Caki2 (cell line): ENCODE measurements at regions not wholly inside any gene's neighbourhood (a gene's known extent, or its start where the extent isn't known, plus 50 kb on each side); places are given as distances from the start of the nearest gene placed in this dataset.
"Not testable (repeated sequence)": the region's sequence is repeated elsewhere in the genome, so short reads cannot be mapped to it uniquely, and the experiment has no call there.

Source experiments
- DNase-seq: peaks from one replicate; pipeline ENCODE4 v3.0.0-alpha.2; 2015; ENCODE audit warnings: low read depth
- in situ Hi-C: cut with HindIII; loops from 2 replicates; pipeline ENCODE4 v1.10.0; 2016; ENCODE audit warnings: low sequenced_read_pairs, low pct_unique_long_range_greater_than_20kb, mixed read lengths

DNA sequence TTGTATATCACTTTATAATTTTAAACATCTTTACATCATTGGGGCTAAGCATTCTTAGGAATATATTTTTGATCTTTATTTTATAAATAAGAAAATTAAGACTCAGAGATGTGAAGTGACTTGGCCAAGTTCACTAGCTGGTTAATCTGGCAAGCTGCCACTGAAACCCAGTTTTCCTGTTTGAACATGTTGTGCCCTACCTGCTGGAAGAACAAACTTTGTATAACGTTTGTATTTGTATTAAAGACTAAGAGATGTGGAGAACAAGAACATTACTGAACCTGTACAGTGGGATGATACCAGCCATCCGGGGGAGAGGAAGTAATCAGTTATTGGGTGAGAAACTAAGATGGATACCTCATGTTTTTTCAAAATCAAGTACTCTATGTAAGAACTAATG is 77.2 kb upstream of the SIPA1L2 start:
- in situ Hi-C loops = no loop called here
- DNase-seq = no peak

DNA sequence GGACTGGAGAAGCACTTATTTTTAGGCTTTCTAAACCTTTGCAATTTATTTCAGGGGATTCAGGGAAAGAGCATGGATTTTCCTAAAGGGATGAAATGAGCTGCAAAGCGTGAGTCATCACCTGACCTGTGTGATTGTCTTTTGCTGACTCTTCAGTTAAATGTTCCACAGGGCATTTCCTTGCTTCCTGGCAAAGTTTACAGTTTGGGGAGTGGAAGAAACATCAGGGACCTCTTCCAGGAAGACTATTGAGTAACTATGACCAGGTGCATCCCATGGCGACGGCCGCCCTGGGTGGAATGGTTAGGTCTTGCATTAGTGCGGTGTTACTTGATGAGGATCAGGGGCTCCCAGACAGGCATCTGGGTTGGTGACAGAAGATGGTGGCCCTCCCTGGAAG is 79.5 kb upstream of the SIPA1L2 start:
- DNase-seq = no peak
- in situ Hi-C loops = no loop called here

DNA sequence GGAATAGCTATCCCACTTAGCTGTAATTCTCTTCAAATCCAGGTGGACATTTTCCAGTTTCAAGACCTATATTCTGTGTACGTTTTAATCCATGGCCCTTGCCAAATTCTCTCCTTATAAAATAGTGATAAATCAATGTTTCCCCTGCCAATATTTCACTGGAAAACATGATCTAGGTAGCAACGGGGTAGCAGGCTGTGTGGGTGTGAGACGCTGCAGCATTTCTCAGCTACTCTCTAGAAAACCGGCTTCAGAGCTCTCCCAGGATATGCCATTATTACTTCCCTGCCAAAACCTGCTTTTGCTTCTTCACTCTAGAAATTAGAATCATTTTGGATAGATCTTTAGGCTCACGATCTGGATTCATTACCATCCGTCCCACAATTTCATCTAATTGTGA is 82.1 kb upstream of the SIPA1L2 start:
- DNase-seq = no peak
- in situ Hi-C loops = no loop called here

DNA sequence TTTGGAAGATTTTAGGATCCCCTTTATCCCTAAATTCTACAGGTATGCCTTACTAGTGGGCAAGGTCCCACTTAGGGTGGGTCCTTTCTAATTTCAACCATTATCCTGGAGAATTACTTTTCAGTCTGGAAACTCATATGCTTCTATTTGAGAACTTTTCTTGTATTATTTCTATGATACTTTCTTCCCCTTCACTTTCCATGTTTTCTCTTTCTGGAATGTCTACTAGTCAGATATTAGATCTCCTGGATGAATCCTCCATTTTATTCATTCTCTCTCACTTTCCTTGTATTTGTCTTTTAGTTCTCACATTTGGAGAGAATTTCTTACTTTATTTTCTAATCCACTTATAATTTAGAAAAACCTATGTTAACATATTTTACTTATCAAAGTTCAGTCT is 83.9 kb upstream of the SIPA1L2 start:
- no peak for DNase-seq
- in situ Hi-C loops = no loop called here

DNA sequence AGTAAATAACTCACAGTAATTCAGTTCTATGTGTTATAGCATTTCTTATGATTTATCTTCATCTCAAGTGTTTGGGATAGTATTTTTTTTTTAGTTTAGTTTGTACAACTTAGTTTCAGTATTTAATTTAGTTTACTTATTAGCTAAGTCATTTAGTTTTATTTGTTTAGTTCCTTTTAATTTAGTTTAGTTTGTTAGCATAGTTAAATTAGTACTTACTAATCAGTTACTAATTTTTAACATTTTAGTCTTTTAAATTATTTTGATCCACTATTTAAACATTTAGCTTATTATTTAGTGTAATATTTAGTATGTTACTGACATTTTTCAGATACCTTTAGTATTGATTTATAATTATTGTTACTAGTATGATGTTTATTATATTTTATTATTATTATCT is 85.2 kb upstream of the SIPA1L2 start:
- in situ Hi-C loops = no loop called here
- no peak for DNase-seq

DNA sequence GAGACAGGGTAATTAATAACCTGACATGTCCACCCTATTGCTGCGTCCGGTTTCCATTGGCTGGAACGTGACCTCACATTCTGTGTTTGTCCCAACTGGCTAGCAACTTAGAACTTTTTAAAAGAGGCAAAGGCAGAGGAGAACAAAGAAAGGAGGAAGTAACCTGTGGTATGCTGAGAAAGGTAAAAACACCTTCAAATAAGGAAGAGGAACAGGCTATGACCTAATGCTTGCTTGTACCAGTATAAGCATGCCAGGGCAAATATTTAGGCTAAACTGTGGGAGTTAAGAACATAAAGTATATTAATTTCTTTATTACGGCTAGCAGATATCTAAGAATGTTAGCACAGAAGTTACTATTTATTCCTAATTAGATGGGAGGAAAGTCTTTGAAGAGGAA is 87.3 kb upstream of the MAP10 start:
- in situ Hi-C loops = not testable (repeated sequence)

DNA sequence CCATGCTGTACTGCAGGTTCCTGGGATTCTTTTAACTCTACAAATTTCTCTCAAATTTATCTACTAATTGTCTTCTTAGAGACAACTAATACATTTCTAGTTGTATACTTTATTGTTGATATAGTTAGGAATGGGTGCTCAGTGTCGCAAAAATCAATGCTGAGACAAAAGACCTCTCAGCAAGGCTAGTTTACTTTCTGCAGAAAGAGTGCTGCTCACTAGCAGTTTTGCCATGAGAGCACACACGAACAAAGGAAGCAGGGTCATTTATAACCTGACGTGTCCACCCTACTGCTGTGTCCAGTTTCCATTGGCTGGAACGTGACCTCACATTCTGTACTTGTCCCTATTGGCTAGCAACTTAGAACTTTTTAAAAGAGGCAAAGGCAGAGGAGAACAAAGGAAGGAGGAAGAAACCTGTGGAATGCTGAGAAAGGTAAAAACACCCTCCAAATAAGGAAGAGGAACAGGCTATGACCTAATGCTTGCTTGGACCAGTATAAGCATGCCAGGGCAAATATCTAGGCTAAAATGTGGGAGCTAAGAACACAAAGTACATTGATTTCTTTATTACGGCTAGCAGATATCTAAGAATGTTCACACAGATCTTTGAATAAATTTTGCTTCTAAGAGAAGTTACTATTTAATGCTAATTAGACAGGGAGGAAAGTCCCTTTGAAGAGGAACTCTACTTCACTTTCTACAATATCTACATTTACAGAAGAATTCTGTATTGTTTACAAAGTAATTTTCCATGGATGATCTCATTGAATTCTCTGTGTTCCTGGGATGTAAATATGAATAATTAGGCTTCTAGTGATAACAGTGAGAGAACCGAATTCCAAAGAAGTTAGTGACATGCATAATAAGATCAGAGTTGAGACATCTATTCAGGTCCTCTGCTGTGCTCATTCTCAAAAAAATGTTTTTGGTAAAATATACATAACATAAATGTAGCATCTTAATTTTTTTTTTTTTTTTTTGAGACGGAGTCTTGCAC is 86.0 kb upstream of the MAP10 start:
- in situ Hi-C loops = no loop called here
- no peak for DNase-seq

More for the DNA sequence above, 87.3 kb upstream of the MAP10 start:
- not testable (repeated sequence) for DNase-seq

DNA sequence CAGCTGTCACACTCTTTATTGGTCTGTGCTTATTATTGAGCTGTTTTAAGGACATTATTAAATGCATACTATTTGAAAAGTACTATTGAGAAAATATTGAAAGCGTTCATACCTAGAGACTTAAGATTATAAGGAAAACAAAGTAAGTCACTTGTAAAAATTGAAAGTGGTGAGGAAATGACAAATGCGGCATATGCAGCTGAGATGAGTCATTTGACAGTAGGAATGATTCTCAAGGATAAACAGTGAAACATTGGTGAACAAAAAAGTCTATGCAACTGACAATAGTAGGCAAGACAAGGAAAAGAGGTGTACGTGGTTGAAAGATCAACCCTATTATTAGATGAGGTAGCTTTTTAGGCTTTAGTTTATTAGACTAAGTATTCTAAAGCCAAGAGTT is 82.6 kb upstream of the MAP10 start:
- no peak for DNase-seq

DNA sequence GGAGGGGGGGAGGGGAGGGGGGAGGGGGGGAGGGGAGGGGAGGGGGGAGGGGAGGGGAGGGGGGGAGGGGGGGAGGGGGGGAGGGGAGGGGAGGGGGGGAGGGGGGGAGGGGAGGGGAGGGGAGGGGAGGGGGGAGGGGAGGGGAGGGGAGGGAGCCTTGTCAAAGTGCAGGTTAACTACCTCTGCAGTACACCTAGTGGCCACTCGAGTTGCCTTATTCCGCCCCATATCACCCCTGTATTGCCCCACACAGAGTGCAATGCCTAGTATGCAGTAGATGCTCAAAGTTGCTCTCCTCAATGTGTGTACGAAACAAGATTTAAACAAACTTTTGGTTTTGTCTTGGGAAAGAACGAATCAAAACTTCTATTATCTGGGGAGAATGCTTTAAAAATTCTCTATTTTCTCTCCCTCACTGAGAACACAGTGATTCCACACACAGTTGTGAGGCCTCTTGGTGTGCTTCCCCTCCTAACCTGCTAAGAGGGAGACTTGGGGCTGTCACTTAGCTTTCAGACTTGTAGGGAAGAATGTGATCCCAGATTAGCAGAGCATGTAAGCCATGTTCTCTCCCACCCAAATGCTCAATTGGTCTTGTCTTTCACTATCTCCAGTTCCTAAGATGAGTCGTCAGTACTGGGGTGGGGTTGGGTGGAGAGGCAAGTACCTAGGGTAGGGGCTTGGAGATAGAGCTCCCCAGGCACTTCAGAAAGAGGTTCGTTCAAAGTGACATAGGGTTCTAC is 79.7 kb upstream of the MAP10 start:
- in situ Hi-C loops = no loop called here
- DNase-seq = no peak

More for the DNA sequence above, 82.6 kb upstream of the MAP10 start:
- in situ Hi-C loops = no loop called here

DNA sequence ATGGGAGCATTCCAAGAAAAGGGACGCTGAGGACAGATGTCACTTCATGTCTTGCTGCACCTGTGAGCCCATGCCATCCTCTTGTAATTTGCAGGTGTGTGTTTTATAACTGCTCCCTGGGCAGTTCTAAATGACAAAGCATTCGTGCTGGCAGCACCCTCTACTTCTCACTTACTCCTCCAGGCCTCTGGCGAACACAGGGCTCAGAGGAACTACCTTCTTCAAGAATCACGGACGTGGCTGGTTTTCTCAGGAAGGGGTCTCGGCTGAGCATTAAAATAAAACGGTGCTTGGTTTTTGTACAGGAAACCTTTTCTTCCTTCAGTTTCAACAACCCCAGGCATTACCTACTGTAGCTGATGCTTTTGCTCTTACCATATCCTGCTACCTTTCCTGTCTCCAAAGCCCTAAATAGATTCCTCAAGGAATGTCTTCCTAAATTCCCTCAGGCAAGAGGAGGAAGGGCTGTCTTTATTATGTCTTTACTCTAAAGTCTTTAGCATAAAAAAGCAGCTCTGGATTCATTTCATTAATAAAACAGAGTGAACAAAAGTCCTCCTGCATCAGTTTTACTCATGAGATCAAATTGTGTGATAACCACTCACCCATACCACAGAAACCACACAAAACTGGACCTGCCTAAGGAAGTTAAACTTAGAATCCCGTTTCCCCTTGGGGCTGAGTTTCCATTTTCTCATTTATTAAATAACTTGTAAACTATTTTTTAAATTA is 79.0 kb upstream of the MAP10 start:
- no peak for DNase-seq

DNA sequence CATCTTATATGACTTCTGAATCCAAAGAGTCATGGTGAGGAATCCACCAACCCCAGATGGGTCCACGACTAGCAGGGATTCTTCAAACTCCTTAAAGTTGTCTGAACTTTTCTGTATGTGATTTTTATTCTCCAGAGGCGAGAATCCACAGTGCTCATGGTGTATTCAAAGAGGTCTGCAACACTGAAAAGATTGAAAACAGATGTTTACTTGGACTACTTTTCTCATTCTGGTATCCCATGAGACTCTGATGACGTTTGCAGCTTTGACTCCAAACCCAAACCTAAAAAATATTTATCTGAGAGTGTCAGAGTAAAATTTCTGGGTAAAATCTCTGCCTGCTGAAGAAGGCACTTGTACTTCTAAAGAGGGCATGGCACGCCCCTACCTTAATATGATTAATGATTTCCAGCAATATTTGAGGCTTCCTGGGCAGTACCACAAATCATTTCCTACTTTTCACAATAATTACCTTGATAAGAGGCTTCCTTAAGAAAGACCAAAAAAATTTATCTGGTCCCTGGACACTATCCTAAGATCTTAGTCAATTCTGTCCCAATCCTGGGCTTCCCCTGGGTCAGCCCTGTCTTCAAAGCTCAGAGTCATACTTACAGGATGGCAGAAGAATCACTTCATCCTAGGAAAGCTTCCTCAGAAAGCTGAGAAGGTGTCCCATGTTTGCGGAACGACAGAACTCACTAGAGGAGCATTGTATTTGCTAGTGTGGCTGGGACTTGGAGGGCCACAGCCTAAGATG is 76.5 kb upstream of the MAP10 start:
- in situ Hi-C loops = no loop called here

More for the DNA sequence above, 79.0 kb upstream of the MAP10 start:
- in situ Hi-C loops = no loop called here

DNA sequence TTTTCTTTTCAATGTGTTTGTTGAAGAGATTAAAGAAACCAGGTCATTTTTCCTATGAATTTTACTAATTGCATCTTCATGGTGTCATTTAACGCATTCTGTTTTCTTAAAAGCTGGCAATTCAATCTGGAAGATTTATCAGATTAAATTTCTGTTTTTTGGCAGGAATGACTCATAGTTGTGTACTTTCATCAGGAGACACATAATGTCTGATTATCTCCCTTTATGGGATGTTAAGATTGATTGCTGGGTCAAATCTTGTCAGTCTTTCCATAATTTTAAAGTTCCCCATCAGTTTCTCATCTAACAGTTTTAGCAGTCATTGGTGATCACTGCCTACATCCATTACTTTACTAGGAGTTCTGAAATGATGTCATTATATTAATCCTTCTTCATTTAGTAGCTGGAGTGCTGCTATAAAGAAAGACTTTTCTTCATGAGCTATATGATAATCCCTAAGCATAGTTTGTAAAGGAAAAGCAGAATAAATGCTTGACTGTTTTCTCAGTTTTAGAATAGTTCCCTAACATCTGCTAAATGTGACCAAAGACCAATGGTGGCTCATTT is 72.8 kb upstream of the MAP10 start:
- no peak for DNase-seq
- in situ Hi-C loops = no loop called here

More for the DNA sequence above, 76.5 kb upstream of the MAP10 start:
- DNase-seq = no peak

DNA sequence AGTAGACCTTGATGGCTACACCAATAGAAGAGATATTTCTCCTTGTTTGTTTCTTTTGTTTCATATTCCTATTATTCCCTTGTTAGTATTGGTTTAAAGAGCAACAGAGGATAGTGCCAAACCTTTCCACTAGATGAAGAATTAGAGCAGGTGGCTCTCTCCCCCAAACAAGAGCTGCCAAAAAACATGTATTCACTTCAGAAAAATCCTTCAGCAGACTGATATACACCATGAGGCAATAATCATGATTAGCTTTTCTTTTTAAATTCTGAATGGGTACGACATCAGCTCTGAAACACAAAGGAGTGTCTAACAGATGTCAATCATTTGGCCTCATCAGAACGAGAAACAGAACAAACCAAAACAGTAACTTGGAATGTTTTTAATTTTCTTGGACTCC is 67.3 kb upstream of the MAP10 start:
- in situ Hi-C loops = no loop called here
- DNase-seq = no peak

DNA sequence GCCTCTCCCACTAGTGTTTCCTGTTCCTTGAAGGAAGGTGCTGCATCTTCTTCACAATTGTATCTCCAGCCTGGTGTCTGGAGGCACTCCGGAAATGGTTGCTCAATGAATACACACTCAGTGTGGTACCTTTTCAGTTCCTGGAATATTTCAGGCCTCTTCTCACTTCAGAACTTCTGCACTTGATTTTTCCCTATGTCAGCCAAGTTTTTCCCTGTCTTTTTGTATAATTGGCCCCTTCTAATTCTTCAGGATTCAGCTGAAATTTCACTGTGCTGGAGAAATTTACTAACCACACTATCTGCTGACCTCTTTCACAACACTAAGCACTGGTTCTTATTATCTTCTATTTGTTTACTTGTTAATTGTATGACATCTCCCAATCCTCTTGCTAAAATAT is 61.2 kb upstream of the MAP10 start:
- DNase-seq = no peak
- in situ Hi-C loops = no loop called here

DNA sequence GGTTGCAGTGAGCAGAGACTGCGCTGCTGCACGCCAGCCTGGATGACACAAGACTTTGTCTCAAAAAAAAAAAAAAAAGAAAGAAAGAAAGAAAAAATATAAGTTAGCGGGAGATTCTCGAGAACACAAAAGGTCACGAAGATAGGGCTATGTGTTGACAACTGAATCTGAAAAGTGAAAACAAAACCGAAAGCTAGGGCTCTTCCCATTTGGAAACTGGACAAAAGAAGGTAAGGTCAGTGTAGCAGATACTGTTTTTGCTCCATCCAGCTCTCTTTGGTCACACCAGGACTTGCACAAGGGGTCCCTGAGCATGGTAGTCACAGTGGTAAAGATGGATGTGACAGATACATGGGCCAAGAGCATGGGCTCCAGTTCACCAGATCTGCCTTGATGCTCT is 60.4 kb upstream of the MAP10 start:
- no peak for DNase-seq
- in situ Hi-C loops = no loop called here

DNA sequence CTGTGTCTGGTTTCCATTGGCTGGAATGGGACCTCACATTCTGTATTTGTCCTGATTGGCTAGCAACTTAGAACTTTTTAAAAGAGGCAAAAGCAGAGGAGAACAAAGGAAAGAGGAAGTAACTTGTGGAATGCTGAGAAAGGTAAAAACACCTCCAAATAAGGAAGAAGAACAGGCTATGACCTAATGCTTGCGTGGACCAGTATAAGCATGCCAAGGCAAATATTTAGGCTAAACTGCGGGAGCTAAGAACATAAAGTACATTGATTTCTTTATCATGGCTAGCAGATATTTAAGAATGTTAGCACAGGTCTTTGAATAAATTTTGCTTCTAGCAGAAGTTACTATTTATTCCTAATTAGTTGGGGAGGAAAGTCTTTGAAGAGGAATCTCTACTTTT is 59.5 kb upstream of the MAP10 start:
- in situ Hi-C loops, DNase-seq: not testable (repeated sequence)

DNA sequence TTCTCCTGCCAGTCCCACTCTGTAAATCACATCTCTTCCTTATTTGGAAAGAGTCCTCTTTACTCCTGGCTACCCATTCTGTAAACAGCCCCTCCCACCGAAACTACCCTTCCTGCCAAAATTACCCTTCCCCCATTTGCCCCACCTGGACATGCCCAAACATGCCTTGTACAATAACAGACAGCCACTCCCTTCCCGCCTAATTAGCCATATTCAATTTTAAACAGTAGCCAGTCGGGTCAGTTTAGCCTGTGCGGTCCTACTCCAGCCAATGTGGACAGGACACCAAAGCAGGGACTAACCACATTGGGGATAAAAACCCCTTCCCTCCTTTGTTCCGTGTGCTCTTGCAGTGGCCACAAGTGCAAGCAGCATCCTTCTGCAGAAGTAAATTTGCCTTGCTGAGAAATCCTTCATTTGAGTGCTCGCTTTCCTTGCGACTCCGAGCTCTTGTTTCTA is 56.3 kb upstream of the MAP10 start:
- DNase-seq = peak; percentile 19

More for the DNA sequence above, 56.3 kb upstream of the MAP10 start:
- in situ Hi-C loops = no loop called here
